Transverse colon (tissue), 3 donors: ENCODE measurements at regions not wholly inside any gene's neighbourhood (a gene's known extent, or its start where the extent isn't known, plus 50 kb on each side); places are given as distances from the start of the nearest gene placed in this dataset.

Source experiments
- CTCF ChIP-seq, 5 experiments: fragments of 200-600 bp in 3 of 5; fragments of 450-650 bp in 2 of 5; sonication (generic) in 3 of 5; IDR thresholded peaks; 1 replicate in 2 of 5; 2 replicates in 3 of 5; pipeline ENCODE4 v1.5.1; 2016 to 2017; ENCODE audit warnings: antibody characterized with exemption in 5 of 5, inconsistent platforms in 3 of 5, mild to moderate bottlenecking in 2 of 5, moderate library complexity in 1 of 5
- POLR2A ChIP-seq: fragments of 450-650 bp; IDR thresholded peaks from one replicate; pipeline ENCODE4 v1.6.1; 2016; ENCODE audit warnings: antibody characterized with exemption, mild to moderate bottlenecking, moderate library complexity

- TF ChIP-seq CTCF (IDR thresholded peaks at IDR 0.05) = no peak
- TF ChIP-seq POLR2A = no peak
These were observed 142.2 kb upstream of the C11orf58 start for GRCh38 chr11:16596231-16596630.
